Hepatocyte (in vitro differentiated cells): ENCODE measurements at regions not wholly inside any gene's neighbourhood (a gene's known extent, or its start where the extent isn't known, plus 50 kb on each side); places are given as distances from the start of the nearest gene placed in this dataset.
"Not testable (repeated sequence)": the region's sequence is repeated elsewhere in the genome, so short reads cannot be mapped to it uniquely, and the experiment has no call there.

ENCODE experiments used
- DNase-seq: peaks from one replicate; pipeline ENCODE4 v3.0.0-alpha.2; 2016; ENCODE audit warnings: low spot score
- H2AFZ ChIP-seq: fragments of 200-600 bp; sonication (generic); 2 replicates; pipeline ENCODE4 v1.6.0; 2016; ENCODE audit warnings: antibody characterized with exemption, mild to moderate bottlenecking
- H3K27ac ChIP-seq: fragments of 200-600 bp; sonication (generic); 2 replicates; pipeline ENCODE4 v1.5.1; 2016; ENCODE audit warnings: mild to moderate bottlenecking
- H3K27me3 ChIP-seq: fragments of 200-600 bp; sonication (generic); 2 replicates; pipeline ENCODE4 v1.6.1; 2016
- H3K36me3 ChIP-seq: fragments of 200-600 bp; sonication (generic); replicated peaks from 2 replicates; pipeline ENCODE4 v1.5.1; 2016; ENCODE audit warnings: low read depth; ENCODE audit not compliant: insufficient read depth
- H3K4me1 ChIP-seq: fragments of 200-600 bp; sonication (generic); 2 replicates; pipeline ENCODE4 v1.5.1; 2016; ENCODE audit warnings: mild to moderate bottlenecking, moderate library complexity; ENCODE audit not compliant: insufficient read depth
- H3K4me2 ChIP-seq: fragments of 200-600 bp; sonication (generic); 2 replicates; pipeline ENCODE4 v1.6.0; 2016
- H3K4me3 ChIP-seq: fragments of 200-600 bp; sonication (generic); 2 replicates; pipeline ENCODE4 v1.5.1; 2016; ENCODE audit warnings: mild to moderate bottlenecking
- H3K79me2 ChIP-seq: fragments of 200-600 bp; sonication (generic); 2 replicates; pipeline ENCODE4 v1.6.0; 2017; ENCODE audit warnings: mild to moderate bottlenecking
- H3K9me2 ChIP-seq: fragments of 200-600 bp; sonication (generic); replicated peaks from 2 replicates; pipeline ENCODE4 v1.6.0; 2017; ENCODE audit warnings: mild to moderate bottlenecking; ENCODE audit not compliant: insufficient read depth
- H3K9me3 ChIP-seq: fragments of 200-600 bp; sonication (generic); 2 replicates; pipeline ENCODE4 v1.5.1; 2016; ENCODE audit warnings: low read depth, mild to moderate bottlenecking
- H4K20me1 ChIP-seq: fragments of 200-600 bp; sonication (generic); 2 replicates; pipeline ENCODE4 v1.6.0; 2016; ENCODE audit warnings: mild to moderate bottlenecking; ENCODE audit not compliant: insufficient read depth, poor library complexity, severe bottlenecking
- CTCF ChIP-seq: fragments of 200-600 bp; sonication (generic); IDR thresholded peaks from 2 replicates; pipeline ENCODE4 v1.5.1; 2016; ENCODE audit warnings: antibody characterized with exemption, mild to moderate bottlenecking; ENCODE audit not compliant: poor library complexity
- EZH2 ChIP-seq: fragments of 200-600 bp; sonication (generic); IDR thresholded peaks from 2 replicates; pipeline ENCODE4 v1.6.1; 2016; ENCODE audit warnings: antibody characterized with exemption, mild to moderate bottlenecking, borderline replicate concordance
- EZH2phosphoT487 ChIP-seq: fragments of 200-600 bp; sonication (generic); IDR thresholded peaks from one replicate; pipeline ENCODE4 v1.6.1; 2018; ENCODE audit warnings: antibody characterized with exemption, mild to moderate bottlenecking, low read depth, moderate library complexity; ENCODE audit not compliant: unreplicated experiment, severe bottlenecking
- WGBS: methylation state at CpG from one replicate; pipeline ENCODE4 v1.1.6; 2016; ENCODE audit warnings: low lambda C conversion rate; ENCODE audit errors: missing lambda C conversion rate; 5-methylcytosine and 5-hydroxymethylcytosine counted together

- no peaks in the 10 kb centered on the region for H3K36me3 ChIP-seq
- H4K20me1 ChIP-seq: no peaks in the 10 kb centered on the region
- no peak overlapping the region for H3K27ac ChIP-seq
- peaks cover 5% of the 10 kb centered on the region for H3K4me1 ChIP-seq
- no peaks in the 10 kb centered on the region for H3K27me3 ChIP-seq
- no peaks in the 10 kb centered on the region for H3K9me2 ChIP-seq
- no peak for DNase-seq
- H2AFZ ChIP-seq: no peak overlapping the region
- TF ChIP-seq CTCF (no peak), EZH2phosphoT487 (no peak), EZH2 (no peak)
- H3K4me2 ChIP-seq: no peak overlapping the region
- H3K79me2 ChIP-seq: no peaks in the 10 kb centered on the region
- no peak overlapping the region for H3K4me3 ChIP-seq
- 94% methylated on average over 1 of the region's 1 CpG for WGBS
- H3K9me3 ChIP-seq: peaks cover 12% of the 10 kb centered on the region
Measured at GRCh38 chr13:49853535-49853934, 61.1 kb upstream of the KPNA3 start.

GRCh38 chr13:49852460-49852859, 60.0 kb upstream of the KPNA3 start:
- H3K4me2 ChIP-seq, H3K4me1 ChIP-seq, H3K79me2 ChIP-seq, H2AFZ ChIP-seq, H3K9me2 ChIP-seq, H3K36me3 ChIP-seq, H3K4me3 ChIP-seq, H3K27ac ChIP-seq, DNase-seq, H4K20me1 ChIP-seq, H3K27me3 ChIP-seq: not testable (repeated sequence)
- 81% methylated on average over 4 of the region's 4 CpGs for WGBS
- peaks cover 12% of the 10 kb centered on the region for H3K9me3 ChIP-seq

- H3K27me3 ChIP-seq: no peaks in the 10 kb centered on the region
- no peaks in the 10 kb centered on the region for H3K36me3 ChIP-seq
- H3K27ac ChIP-seq: no peak overlapping the region
- H4K20me1 ChIP-seq: no peaks in the 10 kb centered on the region
- H3K79me2 ChIP-seq: no peaks in the 10 kb centered on the region
- no peak for DNase-seq
- 79% methylated on average over 8 of the region's 8 CpGs for WGBS
- H3K9me3 ChIP-seq: no peaks in the 10 kb centered on the region
- no peak overlapping the region for H3K4me2 ChIP-seq
- TF ChIP-seq EZH2phosphoT487: no peak
- H3K9me2 ChIP-seq: no peaks in the 10 kb centered on the region
- no peak overlapping the region for H3K4me3 ChIP-seq
- no peak overlapping the region for H2AFZ ChIP-seq
- no peaks in the 10 kb centered on the region for H3K4me1 ChIP-seq
Measured at GRCh38 chr13:49844181-49844580, 51.7 kb upstream of the KPNA3 start.
